ENCODE measurements at regions not wholly inside any gene's neighbourhood (a gene's known extent, or its start where the extent isn't known, plus 50 kb on each side); places are given as distances from the start of the nearest gene placed in this dataset.

GRCh38 chr2:61736953-61737352 is 116.9 kb downstream of the FAM161A start:
- no peak for TF ChIP-seq TAF1 (conservative IDR thresholded peaks at IDR 0.05)
- TF ChIP-seq CTCF (IDR thresholded peaks at IDR 0.05; ENCODE audit: low read depth, low read length, missing input control): no peak
- no peak for TF ChIP-seq YY1 (IDR thresholded peaks at IDR 0.05)
- no peak for TF ChIP-seq REST (IDR thresholded peaks at IDR 0.05)
- no peak for TF ChIP-seq RXRA (IDR thresholded peaks at IDR 0.05)

All from liver (tissue), 3 donors.